HG03095 (cell line): ENCODE measurements at regions not wholly inside any gene's neighbourhood (a gene's known extent, or its start where the extent isn't known, plus 50 kb on each side); places are given as distances from the start of the nearest gene placed in this dataset.
"Not testable (repeated sequence)": the region's sequence is repeated elsewhere in the genome, so short reads cannot be mapped to it uniquely, and the experiment has no call there.

ENCODE experiments used
- ATAC-seq: cut with Tn5 transposase; IDR thresholded peaks from one replicate; pipeline ENCODE4 v1.9.1; 2021; ENCODE audit warnings: moderate library complexity; ENCODE audit not compliant: unreplicated experiment

GRCh38 chr16:29260683-29261426 lies 145.7 kb downstream of the NPIPB11 start:
- ATAC-seq, result not testable (repeated sequence)

GRCh38 chr16:29259635-29260457 lies 146.7 kb downstream of the NPIPB11 start:
- not testable (repeated sequence) for ATAC-seq

- not testable (repeated sequence) for ATAC-seq
Observed at GRCh38 chr16:29258946-29259634, 147.4 kb downstream of the NPIPB11 start.

GRCh38 chr16:29257419-29258336 lies 148.8 kb downstream of the NPIPB11 start:
- ATAC-seq, result not testable (repeated sequence)

- no peak for ATAC-seq
Observed at GRCh38 chr16:29256501-29256981, 150.0 kb downstream of the NPIPB11 start.

- ATAC-seq, result not testable (repeated sequence)
Observed at GRCh38 chr16:29255957-29256356, 150.6 kb downstream of the NPIPB11 start.

- not testable (repeated sequence) for ATAC-seq
Observed at GRCh38 chr16:29255496-29255796, 151.1 kb downstream of the NPIPB11 start.

GRCh38 chr16:29254676-29255495 lies 151.6 kb downstream of the NPIPB11 start:
- no peak for ATAC-seq

GRCh38 chr16:29253716-29254590 lies 152.6 kb downstream of the NPIPB11 start:
- not testable (repeated sequence) for ATAC-seq

- not testable (repeated sequence) for ATAC-seq
Observed at GRCh38 chr16:29253066-29253590, 153.4 kb downstream of the NPIPB11 start.

GRCh38 chr16:29252311-29252710 lies 154.2 kb downstream of the NPIPB11 start:
- not testable (repeated sequence) for ATAC-seq

- ATAC-seq, result not testable (repeated sequence)
Observed at GRCh38 chr16:29251571-29252011, 154.9 kb downstream of the NPIPB11 start.

- not testable (repeated sequence) for ATAC-seq
Observed at GRCh38 chr16:29250923-29251434, 155.5 kb downstream of the NPIPB11 start.

GRCh38 chr16:29250469-29250868 lies 156.0 kb downstream of the NPIPB11 start:
- not testable (repeated sequence) for ATAC-seq

- ATAC-seq, result not testable (repeated sequence)
Observed at GRCh38 chr16:29248940-29249318, 157.6 kb downstream of the NPIPB11 start.

- ATAC-seq, result not testable (repeated sequence)
Observed at GRCh38 chr16:29248306-29248939, 158.1 kb downstream of the NPIPB11 start.

GRCh38 chr16:29246091-29246490 lies 160.4 kb downstream of the NPIPB11 start:
- ATAC-seq, result not testable (repeated sequence)
